CD8-positive, alpha-beta memory T cell (primary cell): ENCODE measurements at regions not wholly inside any gene's neighbourhood (a gene's known extent, or its start where the extent isn't known, plus 50 kb on each side); places are given as distances from the start of the nearest gene placed in this dataset.
"Not testable (repeated sequence)": the region's sequence is repeated elsewhere in the genome, so short reads cannot be mapped to it uniquely, and the experiment has no call there.

ENCODE experiments used
- CTCF ChIA-PET: fragments of 350-600 bp; sonication (Branson Sonifier 250); formaldehyde crosslinking; loops from one replicate; lab custom pipeline; 2021; ENCODE audit warnings: antibody characterized with exemption; lab: Charles Lee
- POLR2A ChIA-PET: fragments of 350-600 bp; sonication (Branson Sonifier 250); formaldehyde crosslinking; loops from one replicate; lab custom pipeline; 2021; ENCODE audit warnings: antibody characterized with exemption; lab: Charles Lee
- DNase-seq, 5 donors: peaks; one replicate each; pipeline versions ENCODE4 v3.0.0 to v3.0.0-alpha.2; 2020 to 2022; ENCODE audit warnings: mixed read lengths in 1 of 5
- H3K27ac ChIP-seq: one replicate; pipeline ENCODE4 v1.7.0; 2013; ENCODE audit warnings: low read depth, mild to moderate bottlenecking, low read length, moderate library complexity
- H3K27me3 ChIP-seq: 2 replicates; pipeline ENCODE4 v1.7.0; 2013; ENCODE audit warnings: low read length, mild to moderate bottlenecking; ENCODE audit not compliant: insufficient read depth, poor library complexity, severe bottlenecking
- H3K36me3 ChIP-seq: 2 replicates; pipeline ENCODE4 v1.7.0; 2013; ENCODE audit warnings: mild to moderate bottlenecking, low read length, moderate library complexity; ENCODE audit not compliant: insufficient read depth
- H3K4me1 ChIP-seq: 2 replicates; pipeline ENCODE4 v1.7.0; 2013; ENCODE audit warnings: mild to moderate bottlenecking, low read length, moderate library complexity; ENCODE audit not compliant: insufficient read depth
- H3K4me3 ChIP-seq: 2 replicates; pipeline ENCODE4 v1.7.0; 2013; ENCODE audit warnings: mild to moderate bottlenecking, low read length
- H3K9me3 ChIP-seq: 2 replicates; pipeline ENCODE4 v1.7.0; 2013; ENCODE audit warnings: mild to moderate bottlenecking, low read length
- H3K27ac Mint-ChIP-seq, 8 donors: one replicate each; pipeline ENCODE4 v1.8.0; 2020 to 2021; ENCODE audit warnings: mixed read lengths in 8 of 8, mild to moderate bottlenecking in 6 of 8, inconsistent platforms in 3 of 8, moderate library complexity in 3 of 8
- H3K27me3 Mint-ChIP-seq, 2 donors: one replicate each; pipeline ENCODE4 v1.8.0; 2020 to 2021; ENCODE audit warnings: mixed read lengths in 2 of 2, mild to moderate bottlenecking in 1 of 2, moderate library complexity in 1 of 2
- H3K36me3 Mint-ChIP-seq, 3 donors: one replicate each; pipeline ENCODE4 v1.8.0; 2020 to 2021; ENCODE audit warnings: mixed read lengths in 3 of 3, inconsistent platforms in 1 of 3, mild to moderate bottlenecking in 1 of 3
- H3K4me1 Mint-ChIP-seq, 3 donors: one replicate each; pipeline ENCODE4 v1.8.0; 2020 to 2021; ENCODE audit warnings: mixed read lengths in 3 of 3, inconsistent platforms in 1 of 3, mild to moderate bottlenecking in 1 of 3
- H3K4me3 Mint-ChIP-seq, 7 donors: one replicate each; pipeline ENCODE4 v1.8.0; 2020 to 2021; ENCODE audit warnings: mixed read lengths in 7 of 7, mild to moderate bottlenecking in 6 of 7, moderate library complexity in 4 of 7, inconsistent platforms in 2 of 7
- H3K9me3 Mint-ChIP-seq, 5 donors: one replicate each; pipeline ENCODE4 v1.8.0; 2020 to 2022; ENCODE audit warnings: mixed read lengths in 5 of 5, mild to moderate bottlenecking in 3 of 5, moderate library complexity in 2 of 5, inconsistent platforms in 1 of 5

DNA sequence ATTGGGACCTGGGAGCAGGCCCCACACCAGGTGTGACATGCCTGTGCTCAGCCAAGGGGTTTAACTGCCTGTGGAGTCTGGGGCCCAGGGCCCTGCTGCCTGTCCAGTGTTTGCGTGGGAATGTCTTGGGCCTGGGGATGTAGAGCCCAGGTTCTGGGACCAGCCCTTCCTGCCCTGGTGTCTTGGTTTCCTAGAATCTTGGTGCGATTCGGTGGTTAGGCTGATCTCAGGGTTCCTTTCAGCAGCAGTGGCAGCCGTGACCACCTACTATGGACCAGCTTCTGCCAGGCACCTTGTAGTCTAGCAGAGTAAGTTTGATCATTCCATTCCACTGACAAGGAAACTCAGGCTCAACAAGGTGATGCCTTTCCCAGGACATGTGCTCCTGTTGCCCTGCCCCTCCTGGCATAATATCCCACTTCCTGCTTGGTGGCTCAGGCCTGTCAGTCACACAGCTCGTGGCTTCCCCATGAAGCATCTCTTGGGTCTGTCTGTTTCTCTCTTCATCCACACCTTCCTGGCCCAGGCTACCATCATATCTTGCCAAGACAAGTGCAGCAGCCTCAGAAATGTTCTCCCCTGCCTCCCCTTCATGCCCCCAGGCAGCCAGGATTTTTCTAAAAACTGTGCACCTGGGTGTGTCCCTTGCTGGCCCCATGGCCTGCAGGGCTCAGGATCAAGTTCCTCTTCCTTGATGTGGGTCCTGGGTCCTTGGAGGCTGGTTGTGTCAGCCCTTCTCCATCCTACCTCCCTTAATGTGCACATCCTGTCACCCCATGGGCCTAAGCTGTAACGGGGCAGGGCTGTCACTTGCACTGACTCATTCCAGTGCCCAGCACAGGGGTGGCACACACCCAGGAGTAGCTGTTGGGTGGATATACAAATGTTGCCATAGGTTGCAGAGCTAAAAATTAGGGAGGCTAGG, 101.6 kb downstream of the SLC25A47 start:
- H3K4me1 ChIP-seq, result peaks cover 6% of the 10 kb centered on the region
- H3K27ac ChIP-seq, result no peak overlapping the region
- H3K27ac Mint-ChIP-seq, result peak overlapping the region in 4 of 8 donors; percentile 2 to 61 (median 20)
- H3K4me1 Mint-ChIP-seq, result peaks cover 14 to 23% (median 20%) of the 10 kb centered on the region in 3 donors
- no peaks in the 10 kb centered on the region for H3K27me3 ChIP-seq
- no peak for DNase-seq
- no peaks in the 10 kb centered on the region for H3K27me3 Mint-ChIP-seq
- H3K36me3 Mint-ChIP-seq, result peaks cover 0 to 3% (median 1%) of the 10 kb centered on the region in 3 donors
- no peak overlapping the region for H3K4me3 ChIP-seq
- CTCF ChIA-PET, result no interaction called here
- POLR2A ChIA-PET, result no interaction called here
- no peaks in the 10 kb centered on the region for H3K9me3 ChIP-seq
- H3K9me3 Mint-ChIP-seq, result no peaks in the 10 kb centered on the region
- no peaks in the 10 kb centered on the region for H3K36me3 ChIP-seq
- no peak overlapping the region for H3K4me3 Mint-ChIP-seq

DNA sequence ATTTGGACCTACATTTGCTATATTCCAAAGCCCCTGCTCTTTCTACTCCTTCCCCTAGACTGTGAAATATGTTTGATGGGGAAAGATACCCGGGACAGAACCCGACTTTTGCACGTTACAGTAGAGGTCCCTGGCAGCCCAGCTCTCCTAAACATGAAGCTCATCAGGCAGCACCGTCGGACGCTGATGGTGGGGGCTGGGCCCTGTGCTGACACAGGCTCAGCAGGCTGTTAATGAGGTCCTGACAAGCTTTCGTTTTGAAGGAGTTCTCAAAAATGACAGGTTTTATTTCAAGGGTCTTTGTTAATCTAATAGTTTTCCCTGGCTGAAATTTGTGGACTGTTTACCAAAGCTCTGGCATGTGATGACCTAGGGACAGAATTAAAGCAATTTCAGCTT, 102.3 kb downstream of the SLC25A47 start:
- H3K27me3 ChIP-seq, result no peaks in the 10 kb centered on the region
- POLR2A ChIA-PET, result no interaction called here
- H3K4me1 ChIP-seq, result peaks cover 6% of the 10 kb centered on the region
- Mint-ChIP-seq H3K9me3 (no peaks in the 10 kb centered on the region), H3K27ac (no peak overlapping the region), H3K4me3 (no peak overlapping the region), H3K4me1 (peaks cover 11 to 23% (median 20%) of the 10 kb centered on the region in 3 donors), H3K27me3 (no peaks in the 10 kb centered on the region), H3K36me3 (peaks cover 0 to 3% (median 1%) of the 10 kb centered on the region in 3 donors)
- no peak overlapping the region for H3K4me3 ChIP-seq
- CTCF ChIA-PET, result no interaction called here
- no peak overlapping the region for H3K27ac ChIP-seq
- DNase-seq, result no peak
- no peaks in the 10 kb centered on the region for H3K36me3 ChIP-seq
- no peaks in the 10 kb centered on the region for H3K9me3 ChIP-seq

DNA sequence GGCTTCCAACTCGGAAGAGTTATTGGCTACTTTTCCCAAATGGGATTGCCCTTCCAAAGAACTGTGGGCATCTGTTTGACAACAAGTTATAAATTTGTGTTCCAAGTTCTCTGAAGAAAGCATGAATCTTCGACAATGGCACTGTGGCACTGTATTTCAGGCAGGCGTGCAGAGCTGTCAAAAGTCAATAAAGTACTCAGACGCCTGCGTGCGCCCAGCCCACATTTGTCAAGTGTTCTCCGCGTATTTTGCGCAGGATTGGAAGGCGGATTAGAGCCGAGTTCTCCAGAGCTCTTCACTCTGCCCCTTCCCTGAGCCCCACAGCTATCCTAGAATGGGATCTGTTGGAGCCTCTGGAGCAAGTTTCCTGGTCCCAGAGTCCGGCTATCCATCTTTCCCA, 103.2 kb downstream of the SLC25A47 start:
- Mint-ChIP-seq H3K9me3 (no peaks in the 10 kb centered on the region), H3K27me3 (no peaks in the 10 kb centered on the region), H3K4me1 (peaks cover 9 to 17% (median 15%) of the 10 kb centered on the region in 3 donors), H3K36me3 (peaks cover 0 to 3% (median 1%) of the 10 kb centered on the region in 3 donors), H3K4me3 (no peak overlapping the region), H3K27ac (peak overlapping the region in 1 of 8 donors; percentile 38)
- H3K4me3 ChIP-seq, result no peak overlapping the region
- no peaks in the 10 kb centered on the region for H3K27me3 ChIP-seq
- H3K4me1 ChIP-seq, result peaks cover 6% of the 10 kb centered on the region
- no peaks in the 10 kb centered on the region for H3K9me3 ChIP-seq
- ChIA-PET CTCF (no interaction called here), POLR2A (no interaction called here)
- no peaks in the 10 kb centered on the region for H3K36me3 ChIP-seq
- H3K27ac ChIP-seq, result no peak overlapping the region
- DNase-seq, result no peak

GRCh38 chr14:100427166-100427565, 104.0 kb downstream of the SLC25A47 start:
- POLR2A ChIA-PET, result no interaction called here
- CTCF ChIA-PET, result no interaction called here
- no peaks in the 10 kb centered on the region for H3K9me3 Mint-ChIP-seq

GRCh38 chr14:100428727-100429126, 105.6 kb downstream of the SLC25A47 start:
- peaks cover 0 to 3% (median 0%) of the 10 kb centered on the region in 3 donors for H3K36me3 Mint-ChIP-seq
- H3K4me1 Mint-ChIP-seq, result peaks cover 9 to 13% (median 10%) of the 10 kb centered on the region in 3 donors
- no peaks in the 10 kb centered on the region for H3K27me3 ChIP-seq
- H3K27ac Mint-ChIP-seq, result no peak overlapping the region
- no peak overlapping the region for H3K4me3 ChIP-seq
- H3K27me3 Mint-ChIP-seq, result no peaks in the 10 kb centered on the region
- no peaks in the 10 kb centered on the region for H3K9me3 ChIP-seq
- H3K4me1 ChIP-seq, result peaks cover 6% of the 10 kb centered on the region
- no peaks in the 10 kb centered on the region for H3K36me3 ChIP-seq
- H3K27ac ChIP-seq, result no peak overlapping the region
- no peak overlapping the region for H3K4me3 Mint-ChIP-seq
- CTCF ChIA-PET, result no interaction called here
- DNase-seq, result no peak
- POLR2A ChIA-PET, result no interaction called here
- H3K9me3 Mint-ChIP-seq, result no peaks in the 10 kb centered on the region

More at GRCh38 chr14:100427166-100427565, 104.0 kb downstream of the SLC25A47 start:
- no peaks in the 10 kb centered on the region for H3K36me3 ChIP-seq
- no peak overlapping the region for H3K4me3 ChIP-seq
- no peak for DNase-seq
- no peak overlapping the region for H3K27ac ChIP-seq
- H3K4me3 Mint-ChIP-seq, result no peak overlapping the region
- no peaks in the 10 kb centered on the region for H3K27me3 Mint-ChIP-seq
- peaks cover 9 to 17% (median 10%) of the 10 kb centered on the region in 3 donors for H3K4me1 Mint-ChIP-seq
- H3K4me1 ChIP-seq, result peaks cover 6% of the 10 kb centered on the region
- H3K27ac Mint-ChIP-seq, result no peak overlapping the region
- no peaks in the 10 kb centered on the region for H3K27me3 ChIP-seq
- H3K9me3 ChIP-seq, result no peaks in the 10 kb centered on the region
- H3K36me3 Mint-ChIP-seq, result peaks cover 0 to 3% (median 0%) of the 10 kb centered on the region in 3 donors

GRCh38 chr14:100429537-100429936, 106.4 kb downstream of the SLC25A47 start:
- no peak for DNase-seq
- Histone ChIP-seq H3K27me3 (no peaks in the 10 kb centered on the region), H3K4me3 (no peak overlapping the region), H3K27ac (no peak overlapping the region), H3K9me3 (no peaks in the 10 kb centered on the region), H3K36me3 (no peaks in the 10 kb centered on the region), H3K4me1 (peaks cover 6% of the 10 kb centered on the region)
- peaks cover 7 to 10% (median 8%) of the 10 kb centered on the region in 3 donors for H3K4me1 Mint-ChIP-seq
- peaks cover 0 to 3% (median 0%) of the 10 kb centered on the region in 3 donors for H3K36me3 Mint-ChIP-seq
- ChIA-PET POLR2A (no interaction called here), CTCF (no interaction called here)
- no peak overlapping the region for H3K27ac Mint-ChIP-seq
- H3K27me3 Mint-ChIP-seq, result no peaks in the 10 kb centered on the region
- no peaks in the 10 kb centered on the region for H3K9me3 Mint-ChIP-seq
- H3K4me3 Mint-ChIP-seq, result no peak overlapping the region

DNA sequence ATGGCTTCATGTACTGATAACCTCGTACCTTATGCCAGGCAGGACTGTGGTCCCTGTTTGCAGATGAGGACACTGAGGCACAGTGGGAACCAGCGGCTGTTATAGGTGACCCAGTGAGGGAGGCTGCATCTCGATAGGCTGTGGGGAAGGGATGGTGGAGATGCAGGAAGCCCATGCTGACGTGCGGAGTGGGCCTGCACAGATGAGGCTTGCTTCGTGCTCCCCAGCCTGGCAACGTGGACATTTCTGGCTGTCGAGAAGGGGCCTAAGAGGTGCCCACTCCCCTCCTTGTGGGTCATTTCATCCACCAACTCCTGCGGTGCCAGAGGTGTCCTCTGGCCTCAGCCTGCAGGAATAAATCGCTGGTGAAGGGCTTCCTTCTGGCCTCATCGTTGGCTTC, 107.4 kb downstream of the SLC25A47 start:
- no peaks in the 10 kb centered on the region for H3K9me3 ChIP-seq
- no peak for DNase-seq
- H3K36me3 ChIP-seq, result no peaks in the 10 kb centered on the region
- no peaks in the 10 kb centered on the region for H3K4me1 ChIP-seq
- Mint-ChIP-seq H3K27me3 (no peaks in the 10 kb centered on the region), H3K9me3 (no peaks in the 10 kb centered on the region), H3K4me3 (no peak overlapping the region), H3K4me1 (peaks cover under 1 to 3% (median 1%) of the 10 kb centered on the region in 3 donors), H3K27ac (no peak overlapping the region), H3K36me3 (peaks cover 0 to 3% (median 0%) of the 10 kb centered on the region in 3 donors)
- H3K4me3 ChIP-seq, result no peak overlapping the region
- POLR2A ChIA-PET, result no interaction called here
- CTCF ChIA-PET, result no interaction called here
- no peak overlapping the region for H3K27ac ChIP-seq
- no peaks in the 10 kb centered on the region for H3K27me3 ChIP-seq

DNA sequence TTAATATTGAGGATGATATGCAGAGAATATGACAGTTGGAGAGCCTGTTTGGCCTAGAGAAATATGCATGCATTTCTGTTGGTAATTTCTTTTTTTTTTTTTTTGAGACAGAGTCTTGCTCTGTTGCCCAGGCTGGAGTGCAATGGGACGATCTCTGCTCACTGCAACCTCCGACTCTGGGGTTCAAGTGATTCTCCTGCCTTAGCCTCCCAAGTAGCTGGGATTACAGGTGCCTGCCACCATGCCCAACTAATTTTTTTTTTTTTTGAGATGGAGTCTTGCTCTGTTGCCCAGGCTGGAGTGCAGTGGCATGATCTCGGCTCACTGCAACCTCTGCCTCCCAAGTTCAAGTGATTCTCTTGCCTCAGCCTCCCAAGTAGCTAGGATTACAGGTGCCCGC, 108.3 kb downstream of the SLC25A47 start:
- H3K27me3 Mint-ChIP-seq, H3K4me3 Mint-ChIP-seq, H3K4me1 ChIP-seq, CTCF ChIA-PET, H3K4me1 Mint-ChIP-seq, DNase-seq, H3K36me3 Mint-ChIP-seq, H3K4me3 ChIP-seq, H3K36me3 ChIP-seq, H3K27me3 ChIP-seq, H3K9me3 Mint-ChIP-seq, POLR2A ChIA-PET, H3K27ac Mint-ChIP-seq, H3K27ac ChIP-seq, H3K9me3 ChIP-seq: not testable (repeated sequence)
